ENCODE measurements at regions not wholly inside any gene's neighbourhood (a gene's known extent, or its start where the extent isn't known, plus 50 kb on each side); places are given as distances from the start of the nearest gene placed in this dataset.

DNA sequence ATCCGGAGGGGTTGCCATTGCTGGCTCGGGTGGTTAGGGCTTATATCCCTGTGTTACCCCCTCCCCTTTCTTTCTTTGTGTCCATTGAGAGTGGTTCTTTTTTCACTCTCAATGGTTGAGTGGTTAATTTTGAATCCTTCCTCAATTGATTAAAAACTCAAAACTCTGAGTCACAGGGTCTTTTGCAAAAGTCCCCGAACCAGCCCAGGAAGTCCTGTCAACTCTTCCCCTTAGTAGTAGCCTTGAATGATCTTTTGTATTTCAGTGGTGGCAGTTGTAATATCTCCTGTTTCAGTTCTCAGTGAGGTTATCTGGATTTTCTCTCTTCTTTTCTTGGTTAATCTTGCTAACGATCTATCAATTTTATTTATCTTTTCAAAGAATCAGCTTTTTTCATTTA, 170.0 kb upstream of the GYPA start:
- TF ChIP-seq EZH2 (IDR thresholded peaks at IDR 0.05; ENCODE audit: insufficient read depth, poor library complexity, severe bottlenecking) (no peak), EZH2phosphoT487 (IDR thresholded peaks at IDR 0.05; ENCODE audit: insufficient read depth, low read depth) (no peak)
